K562 (cell line): ENCODE measurements at regions not wholly inside any gene's neighbourhood (a gene's known extent, or its start where the extent isn't known, plus 50 kb on each side); places are given as distances from the start of the nearest gene placed in this dataset.

Experiments used
- AFF4 ChIP-seq: sonication (generic); formaldehyde crosslinking; IDR thresholded peaks from 2 replicates; pipeline ENCODE4 v1.8.0; 2023; ENCODE audit warnings: mild to moderate bottlenecking, missing genetic modification reagents
- CUX1 ChIP-seq: fragments of 200-800 bp; sonication (Bioruptor generic); IDR thresholded peaks from 2 replicates; pipeline ENCODE4 v1.6.1; 2016; ENCODE audit warnings: missing genetic modification characterization, missing compliant biosample characterization
- HNRNPL ChIP-seq: fragments of 200-400 bp; formaldehyde crosslinking; IDR thresholded peaks from 2 replicates; pipeline ENCODE4 v1.6.1; 2017; ENCODE audit warnings: low read depth, mild to moderate bottlenecking, low read length
- JUN ChIP-seq, 2 experiments: sonication (generic) in 1 of 2; formaldehyde crosslinking in 1 of 2; IDR thresholded peaks; 2 replicates each; pipeline versions ENCODE4 v1.6.1 to v1.8.0; 2012 to 2022; ENCODE audit warnings: borderline replicate concordance in 2 of 2, mild to moderate bottlenecking in 2 of 2, improper control_type of control experiment in 1 of 2, low read depth in 1 of 2, low read length in 1 of 2, missing genetic modification reagents in 1 of 2
- KLF6 ChIP-seq: fragments of 250-450 bp; sonication (Bioruptor Pico); IDR thresholded peaks from 2 replicates; pipeline ENCODE4 v1.4.0; 2020; ENCODE audit warnings: mild to moderate bottlenecking, moderate library complexity, borderline replicate concordance
- LEF1 ChIP-seq: fragments of 450-650 bp; IDR thresholded peaks from 2 replicates; pipeline ENCODE4 v1.6.1; 2016; ENCODE audit warnings: mild to moderate bottlenecking
- ZNF785 ChIP-seq: fragments of 250-450 bp; sonication (Bioruptor Pico); IDR thresholded peaks from 2 replicates; pipeline ENCODE4 v1.4.0; 2020; ENCODE audit warnings: mild to moderate bottlenecking
- TF ChIP-seq, protein P1 (sequence below): sonication (generic); formaldehyde crosslinking; IDR thresholded peaks from 2 replicates; pipeline ENCODE4 v1.8.0; 2023; ENCODE audit warnings: missing genetic modification reagents, mild to moderate bottlenecking, borderline replicate concordance

GRCh38 chr5:125085797-125086505, 339.5 kb upstream of the ZNF608 start (continued):
- TF ChIP-seq, protein P1, sequence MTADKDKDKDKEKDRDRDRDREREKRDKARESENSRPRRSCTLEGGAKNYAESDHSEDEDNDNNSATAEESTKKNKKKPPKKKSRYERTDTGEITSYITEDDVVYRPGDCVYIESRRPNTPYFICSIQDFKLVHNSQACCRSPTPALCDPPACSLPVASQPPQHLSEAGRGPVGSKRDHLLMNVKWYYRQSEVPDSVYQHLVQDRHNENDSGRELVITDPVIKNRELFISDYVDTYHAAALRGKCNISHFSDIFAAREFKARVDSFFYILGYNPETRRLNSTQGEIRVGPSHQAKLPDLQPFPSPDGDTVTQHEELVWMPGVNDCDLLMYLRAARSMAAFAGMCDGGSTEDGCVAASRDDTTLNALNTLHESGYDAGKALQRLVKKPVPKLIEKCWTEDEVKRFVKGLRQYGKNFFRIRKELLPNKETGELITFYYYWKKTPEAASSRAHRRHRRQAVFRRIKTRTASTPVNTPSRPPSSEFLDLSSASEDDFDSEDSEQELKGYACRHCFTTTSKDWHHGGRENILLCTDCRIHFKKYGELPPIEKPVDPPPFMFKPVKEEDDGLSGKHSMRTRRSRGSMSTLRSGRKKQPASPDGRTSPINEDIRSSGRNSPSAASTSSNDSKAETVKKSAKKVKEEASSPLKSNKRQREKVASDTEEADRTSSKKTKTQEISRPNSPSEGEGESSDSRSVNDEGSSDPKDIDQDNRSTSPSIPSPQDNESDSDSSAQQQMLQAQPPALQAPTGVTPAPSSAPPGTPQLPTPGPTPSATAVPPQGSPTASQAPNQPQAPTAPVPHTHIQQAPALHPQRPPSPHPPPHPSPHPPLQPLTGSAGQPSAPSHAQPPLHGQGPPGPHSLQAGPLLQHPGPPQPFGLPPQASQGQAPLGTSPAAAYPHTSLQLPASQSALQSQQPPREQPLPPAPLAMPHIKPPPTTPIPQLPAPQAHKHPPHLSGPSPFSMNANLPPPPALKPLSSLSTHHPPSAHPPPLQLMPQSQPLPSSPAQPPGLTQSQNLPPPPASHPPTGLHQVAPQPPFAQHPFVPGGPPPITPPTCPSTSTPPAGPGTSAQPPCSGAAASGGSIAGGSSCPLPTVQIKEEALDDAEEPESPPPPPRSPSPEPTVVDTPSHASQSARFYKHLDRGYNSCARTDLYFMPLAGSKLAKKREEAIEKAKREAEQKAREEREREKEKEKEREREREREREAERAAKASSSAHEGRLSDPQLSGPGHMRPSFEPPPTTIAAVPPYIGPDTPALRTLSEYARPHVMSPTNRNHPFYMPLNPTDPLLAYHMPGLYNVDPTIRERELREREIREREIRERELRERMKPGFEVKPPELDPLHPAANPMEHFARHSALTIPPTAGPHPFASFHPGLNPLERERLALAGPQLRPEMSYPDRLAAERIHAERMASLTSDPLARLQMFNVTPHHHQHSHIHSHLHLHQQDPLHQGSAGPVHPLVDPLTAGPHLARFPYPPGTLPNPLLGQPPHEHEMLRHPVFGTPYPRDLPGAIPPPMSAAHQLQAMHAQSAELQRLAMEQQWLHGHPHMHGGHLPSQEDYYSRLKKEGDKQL (CRISPR knock-in tag) = no peak
- TF ChIP-seq HNRNPL (no peak), CUX1 (CRISPR knock-in tag) (no peak), KLF6 (CRISPR knock-in tag) (no peak), ZNF785 (CRISPR knock-in tag) (no peak), LEF1 (no peak), JUN (IDR thresholded peaks at IDR 0.05; ENCODE audit: borderline replicate concordance, low read depth, low read length) (no peak), JUN (CRISPR knock-in tag; IDR thresholded peaks at IDR 0.05; ENCODE audit: borderline replicate concordance) (no peak), AFF4 (CRISPR knock-in tag) (no peak)
